Stimulated activated CD8-positive, alpha-beta memory T cell treated with anti-CD3 and anti-CD28 coated beads, Interleukin-2, amount 100 ng/mL, for 48 hours (primary cell): ENCODE measurements at regions not wholly inside any gene's neighbourhood (a gene's known extent, or its start where the extent isn't known, plus 50 kb on each side); places are given as distances from the start of the nearest gene placed in this dataset.
"Not testable (repeated sequence)": the region's sequence is repeated elsewhere in the genome, so short reads cannot be mapped to it uniquely, and the experiment has no call there.

Source experiments
- DNase-seq, 2 donors: peaks; one replicate each; pipeline ENCODE4 v3.0.0-alpha.2; 2020; ENCODE audit warnings: low read depth in 2 of 2

- no peak for DNase-seq
Measured at GRCh38 chr9:714675-715074, 126.8 kb upstream of the DMRT1 start.

- DNase-seq = no peak
Measured at GRCh38 chr9:715300-715699, 126.2 kb upstream of the DMRT1 start.

GRCh38 chr9:715743-716400 lies 125.6 kb upstream of the DMRT1 start:
- no peak for DNase-seq

GRCh38 chr9:717722-718121 lies 123.8 kb upstream of the DMRT1 start:
- DNase-seq = no peak

GRCh38 chr9:720239-720881 lies 121.1 kb upstream of the DMRT1 start:
- DNase-seq = no peak

- DNase-seq = no peak
Measured at GRCh38 chr9:722388-722980, 119.0 kb upstream of the DMRT1 start.

GRCh38 chr9:724461-724860 lies 117.0 kb upstream of the DMRT1 start:
- not testable (repeated sequence) for DNase-seq

- DNase-seq = no peak
Measured at GRCh38 chr9:726005-726404, 115.5 kb upstream of the DMRT1 start.

- DNase-seq = no peak
Measured at GRCh38 chr9:727767-728166, 113.7 kb upstream of the DMRT1 start.

GRCh38 chr9:728535-728934 lies 113.0 kb upstream of the DMRT1 start:
- no peak for DNase-seq

GRCh38 chr9:731474-731873 lies 110.0 kb upstream of the DMRT1 start:
- no peak for DNase-seq

GRCh38 chr9:734831-735511 lies 106.5 kb upstream of the DMRT1 start:
- no peak for DNase-seq

GRCh38 chr9:737400-738120 lies 103.9 kb upstream of the DMRT1 start:
- no peak for DNase-seq

GRCh38 chr9:738209-738915 lies 103.1 kb upstream of the DMRT1 start:
- DNase-seq = no peak

- DNase-seq = no peak
Measured at GRCh38 chr9:739362-739761, 102.1 kb upstream of the DMRT1 start.

GRCh38 chr9:740221-740620 lies 101.3 kb upstream of the DMRT1 start:
- no peak for DNase-seq

GRCh38 chr9:742104-742503 lies 99.4 kb upstream of the DMRT1 start:
- no peak for DNase-seq

GRCh38 chr9:742914-743589 lies 98.4 kb upstream of the DMRT1 start:
- no peak for DNase-seq

GRCh38 chr9:744046-744712 lies 97.3 kb upstream of the DMRT1 start:
- DNase-seq = no peak

- DNase-seq = no peak
Measured at GRCh38 chr9:744790-745484, 96.6 kb upstream of the DMRT1 start.
